GM21381 (cell line): ENCODE measurements at regions not wholly inside any gene's neighbourhood (a gene's known extent, or its start where the extent isn't known, plus 50 kb on each side); places are given as distances from the start of the nearest gene placed in this dataset.
"Not testable (repeated sequence)": the region's sequence is repeated elsewhere in the genome, so short reads cannot be mapped to it uniquely, and the experiment has no call there.

ENCODE experiments used
- ATAC-seq: cut with Tn5 transposase; IDR thresholded peaks from one replicate; pipeline ENCODE4 v1.9.1; 2021; ENCODE audit warnings: mild to moderate bottlenecking, moderate library complexity; ENCODE audit not compliant: unreplicated experiment

GRCh38 chr4:33446953-33447352 is 2726.8 kb downstream of the PCDH7 start:
- ATAC-seq = no peak

- ATAC-seq = no peak
These were observed 2728.8 kb downstream of the PCDH7 start for GRCh38 chr4:33448948-33449347.

- ATAC-seq = no peak
These were observed 2733.3 kb downstream of the PCDH7 start for GRCh38 chr4:33453436-33453835.

GRCh38 chr4:33453916-33454315 is 2733.7 kb downstream of the PCDH7 start:
- ATAC-seq = no peak

GRCh38 chr4:33465565-33465964 is 2745.4 kb downstream of the PCDH7 start:
- no peak for ATAC-seq

GRCh38 chr4:33467291-33467690 is 2747.1 kb downstream of the PCDH7 start:
- ATAC-seq = no peak

GRCh38 chr4:33470805-33471204 is 2750.6 kb downstream of the PCDH7 start:
- ATAC-seq = no peak

- ATAC-seq = no peak
These were observed 2757.5 kb downstream of the PCDH7 start for GRCh38 chr4:33477715-33478114.

GRCh38 chr4:33482773-33483172 is 2761.5 kb downstream of the ARAP2 start:
- no peak for ATAC-seq

- ATAC-seq = no peak
These were observed 2759.2 kb downstream of the ARAP2 start for GRCh38 chr4:33485111-33485510.

GRCh38 chr4:33493231-33493630 is 2751.1 kb downstream of the ARAP2 start:
- ATAC-seq = no peak

- no peak for ATAC-seq
These were observed 2750.2 kb downstream of the ARAP2 start for GRCh38 chr4:33494150-33494549.

GRCh38 chr4:33501587-33501986 is 2742.7 kb downstream of the ARAP2 start:
- ATAC-seq = not testable (repeated sequence)

- ATAC-seq = no peak
These were observed 2731.9 kb downstream of the ARAP2 start for GRCh38 chr4:33512397-33512796.

- no peak for ATAC-seq
These were observed 2725.5 kb downstream of the ARAP2 start for GRCh38 chr4:33518856-33519255.

- no peak for ATAC-seq
These were observed 2711.5 kb downstream of the ARAP2 start for GRCh38 chr4:33532821-33533220.

GRCh38 chr4:33536898-33537297 is 2707.4 kb downstream of the ARAP2 start:
- no peak for ATAC-seq

- no peak for ATAC-seq
These were observed 2706.8 kb downstream of the ARAP2 start for GRCh38 chr4:33537527-33537926.

- no peak for ATAC-seq
These were observed 2700.3 kb downstream of the ARAP2 start for GRCh38 chr4:33543941-33544450.

- no peak for ATAC-seq
These were observed 2693.1 kb downstream of the ARAP2 start for GRCh38 chr4:33551244-33551643.

- no peak for ATAC-seq
These were observed 2683.1 kb downstream of the ARAP2 start for GRCh38 chr4:33561259-33561658.

- ATAC-seq = no peak
These were observed 2677.7 kb downstream of the ARAP2 start for GRCh38 chr4:33566649-33567048.

GRCh38 chr4:33577791-33578190 is 2666.5 kb downstream of the ARAP2 start:
- no peak for ATAC-seq

GRCh38 chr4:33579951-33580350 is 2664.4 kb downstream of the ARAP2 start:
- no peak for ATAC-seq
